HCT116 (cell line): ENCODE measurements at regions not wholly inside any gene's neighbourhood (a gene's known extent, or its start where the extent isn't known, plus 50 kb on each side); places are given as distances from the start of the nearest gene placed in this dataset.

ENCODE experiments used
- CBX3 ChIP-seq: IDR thresholded peaks from 2 replicates; pipeline ENCODE4 v1.6.1; 2012; ENCODE audit warnings: low read depth
- POLR2A ChIP-seq: IDR thresholded peaks from 2 replicates; pipeline ENCODE4 v1.7.0; 2011; ENCODE audit warnings: borderline replicate concordance; ENCODE audit not compliant: insufficient read depth, insufficient read length; ENCODE audit errors: extremely low read depth
- POLR2AphosphoS5 ChIP-seq: IDR thresholded peaks from 2 replicates; pipeline ENCODE4 v1.6.1; 2011; ENCODE audit warnings: mild to moderate bottlenecking, low read depth, low read length, moderate library complexity
- RAD21 ChIP-seq: IDR thresholded peaks from 2 replicates; pipeline ENCODE4 v1.6.1; 2012; ENCODE audit warnings: low read depth, mild to moderate bottlenecking
- YY1 ChIP-seq: IDR thresholded peaks from 2 replicates; pipeline ENCODE4 v1.6.1; 2011; ENCODE audit warnings: low read length, low read depth, moderate library complexity, mild to moderate bottlenecking; ENCODE audit not compliant: insufficient replicate concordance; ENCODE audit errors: extremely low read depth
- ZNF274 ChIP-seq: fragments of 200-500 bp; sonication (Bioruptor generic); IDR thresholded peaks from 2 replicates; pipeline ENCODE4 v1.6.1; 2014; ENCODE audit warnings: mild to moderate bottlenecking, low read depth, low read length, inconsistent platforms
- TF ChIP-seq, protein P1 (sequence below), 3 experiments: fragments of 200-600 bp in 1 of 3; sonication (generic) in 1 of 3; IDR thresholded peaks in 2 of 3; conservative IDR thresholded peaks in 1 of 3; 2 replicates each; pipeline ENCODE4 v1.5.1; 2012 to 2017; ENCODE audit warnings: low read depth in 2 of 3, low read length in 2 of 3, antibody characterized with exemption in 1 of 3, borderline replicate concordance in 1 of 3, control low read depth in 1 of 3, mild to moderate bottlenecking in 1 of 3, mixed read lengths in 1 of 3, mixed run types in 1 of 3, moderate library complexity in 1 of 3; ENCODE audit not compliant: insufficient read depth in 1 of 3
- TF ChIP-seq, protein P2 (sequence below): IDR thresholded peaks from 2 replicates; pipeline ENCODE4 v1.6.1; 2012
- TF ChIP-seq, protein P3 (sequence below): IDR thresholded peaks from 2 replicates; pipeline ENCODE4 v1.6.1; 2012; ENCODE audit warnings: low read depth
- TF ChIP-seq, protein P4 (sequence below): IDR thresholded peaks from 2 replicates; pipeline ENCODE4 v1.6.1; 2011; ENCODE audit warnings: mild to moderate bottlenecking, low read length, moderate library complexity; ENCODE audit not compliant: insufficient replicate concordance; ENCODE audit errors: extremely low read depth
- TF ChIP-seq, protein P5 (sequence below): IDR thresholded peaks from 2 replicates; pipeline ENCODE4 v1.6.1; 2012

DNA sequence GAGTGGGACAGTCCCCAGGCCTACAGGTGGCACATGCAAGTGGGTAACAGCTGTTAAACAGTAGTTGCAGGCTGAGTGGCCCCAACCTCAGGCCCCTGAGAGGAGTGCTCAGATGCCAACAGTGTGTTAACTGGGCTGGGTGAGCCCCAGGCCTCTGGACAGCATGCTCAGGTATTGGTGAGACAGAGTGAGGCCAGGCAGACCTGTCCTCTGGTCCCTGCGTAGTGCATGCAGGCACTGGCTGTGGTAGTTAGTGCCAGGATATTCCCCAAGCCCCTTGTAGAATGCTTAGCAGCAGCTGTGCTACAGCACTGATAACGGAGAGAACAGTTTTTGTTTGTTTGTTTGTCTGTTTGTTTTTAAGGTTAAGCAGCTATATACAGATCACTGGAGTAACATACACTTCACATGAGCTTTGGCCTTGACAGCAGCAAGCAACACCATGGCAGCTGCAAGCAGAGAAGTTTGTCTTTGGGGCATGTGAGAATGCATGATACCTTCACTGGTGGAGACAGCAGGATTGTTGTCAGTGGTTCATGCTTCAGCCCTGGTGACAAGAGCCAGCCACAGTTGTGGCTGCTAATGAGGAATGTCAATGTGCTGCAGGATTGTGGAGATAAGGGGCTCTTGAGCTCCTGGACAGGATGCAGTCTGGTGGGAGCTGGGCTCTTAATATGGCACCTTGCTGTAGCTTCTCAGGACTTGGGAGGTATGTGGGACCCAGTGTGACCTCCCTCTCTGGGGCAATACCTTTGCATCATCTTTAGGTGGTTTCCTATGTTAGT is 614.4 kb downstream of the CDH11 start:
- TF ChIP-seq, protein P1, sequence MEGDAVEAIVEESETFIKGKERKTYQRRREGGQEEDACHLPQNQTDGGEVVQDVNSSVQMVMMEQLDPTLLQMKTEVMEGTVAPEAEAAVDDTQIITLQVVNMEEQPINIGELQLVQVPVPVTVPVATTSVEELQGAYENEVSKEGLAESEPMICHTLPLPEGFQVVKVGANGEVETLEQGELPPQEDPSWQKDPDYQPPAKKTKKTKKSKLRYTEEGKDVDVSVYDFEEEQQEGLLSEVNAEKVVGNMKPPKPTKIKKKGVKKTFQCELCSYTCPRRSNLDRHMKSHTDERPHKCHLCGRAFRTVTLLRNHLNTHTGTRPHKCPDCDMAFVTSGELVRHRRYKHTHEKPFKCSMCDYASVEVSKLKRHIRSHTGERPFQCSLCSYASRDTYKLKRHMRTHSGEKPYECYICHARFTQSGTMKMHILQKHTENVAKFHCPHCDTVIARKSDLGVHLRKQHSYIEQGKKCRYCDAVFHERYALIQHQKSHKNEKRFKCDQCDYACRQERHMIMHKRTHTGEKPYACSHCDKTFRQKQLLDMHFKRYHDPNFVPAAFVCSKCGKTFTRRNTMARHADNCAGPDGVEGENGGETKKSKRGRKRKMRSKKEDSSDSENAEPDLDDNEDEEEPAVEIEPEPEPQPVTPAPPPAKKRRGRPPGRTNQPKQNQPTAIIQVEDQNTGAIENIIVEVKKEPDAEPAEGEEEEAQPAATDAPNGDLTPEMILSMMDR (IDR thresholded peaks at IDR 0.05 in 2 of 3, conservative IDR thresholded peaks at IDR 0.05 in 1 of 3; ENCODE audit: borderline replicate concordance in 1 of 3, insufficient read depth in 1 of 3, low read depth in 2 of 3, low read length in 2 of 3) = no peak
- no peak for TF ChIP-seq YY1
- TF ChIP-seq POLR2A = no peak
- no peak for TF ChIP-seq ZNF274
- TF ChIP-seq, protein P2, sequence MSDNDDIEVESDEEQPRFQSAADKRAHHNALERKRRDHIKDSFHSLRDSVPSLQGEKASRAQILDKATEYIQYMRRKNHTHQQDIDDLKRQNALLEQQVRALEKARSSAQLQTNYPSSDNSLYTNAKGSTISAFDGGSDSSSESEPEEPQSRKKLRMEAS = no peak
- TF ChIP-seq, protein P3, sequence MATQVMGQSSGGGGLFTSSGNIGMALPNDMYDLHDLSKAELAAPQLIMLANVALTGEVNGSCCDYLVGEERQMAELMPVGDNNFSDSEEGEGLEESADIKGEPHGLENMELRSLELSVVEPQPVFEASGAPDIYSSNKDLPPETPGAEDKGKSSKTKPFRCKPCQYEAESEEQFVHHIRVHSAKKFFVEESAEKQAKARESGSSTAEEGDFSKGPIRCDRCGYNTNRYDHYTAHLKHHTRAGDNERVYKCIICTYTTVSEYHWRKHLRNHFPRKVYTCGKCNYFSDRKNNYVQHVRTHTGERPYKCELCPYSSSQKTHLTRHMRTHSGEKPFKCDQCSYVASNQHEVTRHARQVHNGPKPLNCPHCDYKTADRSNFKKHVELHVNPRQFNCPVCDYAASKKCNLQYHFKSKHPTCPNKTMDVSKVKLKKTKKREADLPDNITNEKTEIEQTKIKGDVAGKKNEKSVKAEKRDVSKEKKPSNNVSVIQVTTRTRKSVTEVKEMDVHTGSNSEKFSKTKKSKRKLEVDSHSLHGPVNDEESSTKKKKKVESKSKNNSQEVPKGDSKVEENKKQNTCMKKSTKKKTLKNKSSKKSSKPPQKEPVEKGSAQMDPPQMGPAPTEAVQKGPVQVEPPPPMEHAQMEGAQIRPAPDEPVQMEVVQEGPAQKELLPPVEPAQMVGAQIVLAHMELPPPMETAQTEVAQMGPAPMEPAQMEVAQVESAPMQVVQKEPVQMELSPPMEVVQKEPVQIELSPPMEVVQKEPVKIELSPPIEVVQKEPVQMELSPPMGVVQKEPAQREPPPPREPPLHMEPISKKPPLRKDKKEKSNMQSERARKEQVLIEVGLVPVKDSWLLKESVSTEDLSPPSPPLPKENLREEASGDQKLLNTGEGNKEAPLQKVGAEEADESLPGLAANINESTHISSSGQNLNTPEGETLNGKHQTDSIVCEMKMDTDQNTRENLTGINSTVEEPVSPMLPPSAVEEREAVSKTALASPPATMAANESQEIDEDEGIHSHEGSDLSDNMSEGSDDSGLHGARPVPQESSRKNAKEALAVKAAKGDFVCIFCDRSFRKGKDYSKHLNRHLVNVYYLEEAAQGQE = no peak
- TF ChIP-seq RAD21 = no peak
- TF ChIP-seq, protein P4, sequence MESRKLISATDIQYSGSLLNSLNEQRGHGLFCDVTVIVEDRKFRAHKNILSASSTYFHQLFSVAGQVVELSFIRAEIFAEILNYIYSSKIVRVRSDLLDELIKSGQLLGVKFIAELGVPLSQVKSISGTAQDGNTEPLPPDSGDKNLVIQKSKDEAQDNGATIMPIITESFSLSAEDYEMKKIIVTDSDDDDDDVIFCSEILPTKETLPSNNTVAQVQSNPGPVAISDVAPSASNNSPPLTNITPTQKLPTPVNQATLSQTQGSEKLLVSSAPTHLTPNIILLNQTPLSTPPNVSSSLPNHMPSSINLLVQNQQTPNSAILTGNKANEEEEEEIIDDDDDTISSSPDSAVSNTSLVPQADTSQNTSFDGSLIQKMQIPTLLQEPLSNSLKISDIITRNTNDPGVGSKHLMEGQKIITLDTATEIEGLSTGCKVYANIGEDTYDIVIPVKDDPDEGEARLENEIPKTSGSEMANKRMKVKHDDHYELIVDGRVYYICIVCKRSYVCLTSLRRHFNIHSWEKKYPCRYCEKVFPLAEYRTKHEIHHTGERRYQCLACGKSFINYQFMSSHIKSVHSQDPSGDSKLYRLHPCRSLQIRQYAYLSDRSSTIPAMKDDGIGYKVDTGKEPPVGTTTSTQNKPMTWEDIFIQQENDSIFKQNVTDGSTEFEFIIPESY = no peak
- no peak for TF ChIP-seq CBX3
- no peak for TF ChIP-seq POLR2AphosphoS5
- TF ChIP-seq, protein P5, sequence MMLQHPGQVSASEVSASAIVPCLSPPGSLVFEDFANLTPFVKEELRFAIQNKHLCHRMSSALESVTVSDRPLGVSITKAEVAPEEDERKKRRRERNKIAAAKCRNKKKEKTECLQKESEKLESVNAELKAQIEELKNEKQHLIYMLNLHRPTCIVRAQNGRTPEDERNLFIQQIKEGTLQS = no peak
